ENCODE measurements at regions not wholly inside any gene's neighbourhood (a gene's known extent, or its start where the extent isn't known, plus 50 kb on each side); places are given as distances from the start of the nearest gene placed in this dataset.

DNA sequence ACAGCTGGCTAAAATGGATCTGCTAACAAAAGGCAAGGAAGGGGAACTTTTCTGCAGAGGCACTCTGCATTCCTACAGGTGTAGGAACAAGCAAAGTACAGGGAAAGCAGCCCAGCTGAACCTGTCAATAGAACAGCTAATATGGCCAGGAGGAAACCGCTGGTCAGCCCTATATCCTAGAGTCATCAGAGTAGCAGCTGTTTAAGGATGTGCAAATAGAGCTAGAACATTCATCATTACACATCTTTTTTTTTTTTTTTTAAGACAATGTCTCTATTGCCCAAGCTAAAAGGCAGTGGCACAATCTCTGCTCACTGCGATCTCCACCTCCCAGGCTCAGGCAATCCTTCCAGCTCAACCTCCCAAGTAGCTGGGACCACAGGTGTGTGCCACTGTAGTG, 163.0 kb downstream of the BTC start:
- POLR2A ChIA-PET, result no interaction called here
- Histone ChIP-seq H3K4me1 (ENCODE audit: control insufficient read depth, insufficient read depth, low read length) (0 out of 2 replicates have a peak, but pooled peaks cover 5% of the 10 kb centered on the region), H3K4me3 (ENCODE audit: low read depth, low read length) (no peak overlapping the region), H3K36me3 (ENCODE audit: control insufficient read depth in 2 of 2, insufficient read depth in 1 of 2, low read length in 2 of 2) (no peaks in the 10 kb centered on the region), H3K27ac (ENCODE audit: extremely low read depth, low read depth, low read length) (no peak overlapping the region), H3K9me3 (ENCODE audit: control insufficient read depth, insufficient read depth, low read depth, low read length) (no peaks in the 10 kb centered on the region)
- CTCF ChIA-PET, result interaction anchor here (0.6 kb wide), 2 partner anchors 53 to 300 kb away, joined by 3 read pairs; no protein-coding TSS in a partner anchor
- TF ChIP-seq SCRT2 (tag by site-specific recombination; IDR thresholded peaks at IDR 0.05) (0 out of 2 replicates have a peak, but pooled peaks have one; percentile 12), ZNF341 (tag by site-specific recombination; IDR thresholded peaks at IDR 0.05; ENCODE audit: low read depth) (no peak), ZNF19 (tag by site-specific recombination; IDR thresholded peaks at IDR 0.05; ENCODE audit: low read depth) (no peak), KLF9 (tag by site-specific recombination; IDR thresholded peaks at IDR 0.05; ENCODE audit: low read depth) (no peak), PATZ1 (tag by site-specific recombination; IDR thresholded peaks at IDR 0.05) (no peak), ZNF488 (tag by site-specific recombination; IDR thresholded peaks at IDR 0.05) (no peak)

GRCh38 chr4:74631988-74632387, 162.3 kb downstream of the BTC start:
- Histone ChIP-seq H3K9me3 (ENCODE audit: control insufficient read depth, insufficient read depth, low read depth, low read length) (no peaks in the 10 kb centered on the region), H3K27ac (ENCODE audit: extremely low read depth, low read depth, low read length) (no peak overlapping the region), H3K4me1 (ENCODE audit: control insufficient read depth, insufficient read depth, low read length) (0 out of 2 replicates have a peak, but pooled peaks cover 5% of the 10 kb centered on the region), H3K4me3 (ENCODE audit: low read depth, low read length) (no peak overlapping the region), H3K36me3 (ENCODE audit: control insufficient read depth in 2 of 2, insufficient read depth in 1 of 2, low read length in 2 of 2) (no peaks in the 10 kb centered on the region)
- TF ChIP-seq ZNF311 (tag by site-specific recombination; IDR thresholded peaks at IDR 0.05; ENCODE audit: borderline replicate concordance), result no peak
- TF ChIP-seq ZNF266 (tag by site-specific recombination; IDR thresholded peaks at IDR 0.05; ENCODE audit: low read depth), result no peak
- TF ChIP-seq RBAK (tag by site-specific recombination; IDR thresholded peaks at IDR 0.05), result no peak
- TF ChIP-seq, protein P1, sequence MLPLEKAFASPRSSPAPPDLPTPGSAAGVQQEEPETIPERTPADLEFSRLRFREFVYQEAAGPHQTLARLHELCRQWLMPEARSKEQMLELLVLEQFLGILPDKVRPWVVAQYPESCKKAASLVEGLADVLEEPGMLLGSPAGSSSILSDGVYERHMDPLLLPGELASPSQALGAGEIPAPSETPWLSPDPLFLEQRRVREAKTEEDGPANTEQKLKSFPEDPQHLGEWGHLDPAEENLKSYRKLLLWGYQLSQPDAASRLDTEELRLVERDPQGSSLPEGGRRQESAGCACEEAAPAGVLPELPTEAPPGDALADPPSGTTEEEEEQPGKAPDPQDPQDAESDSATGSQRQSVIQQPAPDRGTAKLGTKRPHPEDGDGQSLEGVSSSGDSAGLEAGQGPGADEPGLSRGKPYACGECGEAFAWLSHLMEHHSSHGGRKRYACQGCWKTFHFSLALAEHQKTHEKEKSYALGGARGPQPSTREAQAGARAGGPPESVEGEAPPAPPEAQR (tag by site-specific recombination; IDR thresholded peaks at IDR 0.05), result no peak
- TF ChIP-seq, protein P2, sequence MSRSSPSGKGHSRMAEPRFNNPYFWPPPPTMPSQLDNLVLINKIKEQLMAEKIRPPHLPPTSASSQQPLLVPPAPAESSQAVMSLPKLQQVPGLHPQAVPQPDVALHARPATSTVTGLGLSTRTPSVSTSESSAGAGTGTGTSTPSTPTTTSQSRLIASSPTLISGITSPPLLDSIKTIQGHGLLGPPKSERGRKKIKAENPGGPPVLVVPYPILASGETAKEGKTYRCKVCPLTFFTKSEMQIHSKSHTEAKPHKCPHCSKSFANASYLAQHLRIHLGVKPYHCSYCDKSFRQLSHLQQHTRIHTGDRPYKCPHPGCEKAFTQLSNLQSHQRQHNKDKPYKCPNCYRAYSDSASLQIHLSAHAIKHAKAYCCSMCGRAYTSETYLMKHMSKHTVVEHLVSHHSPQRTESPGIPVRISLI (tag by site-specific recombination; IDR thresholded peaks at IDR 0.05), result no peak
- TF ChIP-seq FEZF1 (tag by site-specific recombination; IDR thresholded peaks at IDR 0.05), result no peak
- TF ChIP-seq ZNF26 (tag by site-specific recombination; IDR thresholded peaks at IDR 0.05), result no peak
- no peak for TF ChIP-seq ZNF133 (tag by site-specific recombination; IDR thresholded peaks at IDR 0.05)
- TF ChIP-seq PATZ1 (tag by site-specific recombination; IDR thresholded peaks at IDR 0.05), result no peak
- ChIA-PET POLR2A (no interaction called here), CTCF (interaction anchor here (0.6 to 0.7 kb wide), 3 partner anchors 52 to 903 kb away, joined by 3 to 4 read pairs (median 3); no protein-coding TSS in a partner anchor)
